HG03135 (cell line): ENCODE measurements at regions not wholly inside any gene's neighbourhood (a gene's known extent, or its start where the extent isn't known, plus 50 kb on each side); places are given as distances from the start of the nearest gene placed in this dataset.
"Not testable (repeated sequence)": the region's sequence is repeated elsewhere in the genome, so short reads cannot be mapped to it uniquely, and the experiment has no call there.

Source experiments
- ATAC-seq: cut with Tn5 transposase; IDR thresholded peaks from one replicate; pipeline ENCODE4 v1.9.1; 2021; ENCODE audit warnings: mild to moderate bottlenecking, moderate library complexity; ENCODE audit not compliant: unreplicated experiment

DNA sequence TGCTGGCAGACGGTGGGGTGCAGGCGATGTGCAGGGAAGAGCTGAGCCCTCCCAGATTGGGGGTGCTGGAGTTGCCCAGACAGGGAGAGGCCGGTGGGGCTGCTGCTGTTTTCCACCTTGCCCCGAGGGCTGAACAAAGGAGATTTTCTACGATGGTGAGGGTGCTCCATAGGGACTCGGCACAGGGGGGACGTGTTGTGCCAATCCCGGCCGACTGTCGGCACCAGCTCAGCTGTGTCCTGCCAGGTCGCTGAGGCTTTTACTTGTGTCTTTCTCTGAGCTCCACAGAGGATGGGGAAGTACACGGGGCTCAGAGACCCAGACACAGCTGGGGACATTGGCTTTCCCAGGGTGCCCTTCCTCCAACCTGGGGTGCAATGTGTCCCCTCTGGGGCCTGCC, 816.8 kb downstream of the BRD1 start:
- ATAC-seq = no peak

DNA sequence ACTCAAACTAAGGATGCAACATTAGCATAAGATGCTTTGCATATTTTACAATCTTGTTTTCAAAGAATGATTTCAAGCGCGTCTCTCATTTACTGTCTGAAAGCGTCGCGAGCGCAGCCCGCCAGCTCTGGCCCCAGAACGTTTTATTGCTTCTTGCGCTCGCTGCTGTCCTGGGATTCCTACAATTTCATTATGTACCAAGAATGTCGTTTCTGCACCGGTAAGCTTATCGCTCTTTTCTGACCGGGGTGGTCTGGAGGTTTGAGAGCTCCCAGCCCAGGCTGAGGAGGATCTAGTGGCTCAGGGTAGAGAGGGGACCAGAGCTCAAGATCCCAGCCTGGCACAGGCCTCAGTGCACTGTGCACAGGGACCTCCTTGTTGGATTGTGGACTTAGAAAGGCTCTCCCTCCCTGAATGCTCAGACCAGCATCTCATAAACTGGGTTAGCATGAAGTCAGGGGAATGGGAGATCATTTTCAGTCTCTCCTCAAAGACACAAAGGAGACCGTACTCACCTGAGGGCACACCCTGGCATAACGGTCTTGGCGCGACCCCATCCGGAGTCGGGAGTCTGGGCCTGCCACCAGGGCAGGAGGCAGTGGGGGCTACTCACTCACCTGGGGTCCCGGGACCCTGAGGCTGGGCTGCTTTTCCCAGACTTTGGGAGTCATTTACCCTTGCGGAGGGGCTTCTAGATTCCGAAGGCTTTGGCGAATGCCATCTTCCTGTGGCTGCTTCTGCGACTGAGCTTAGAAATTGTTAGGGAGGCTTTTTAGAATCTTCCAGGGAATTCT, 817.4 kb downstream of the BRD1 start:
- no peak for ATAC-seq

DNA sequence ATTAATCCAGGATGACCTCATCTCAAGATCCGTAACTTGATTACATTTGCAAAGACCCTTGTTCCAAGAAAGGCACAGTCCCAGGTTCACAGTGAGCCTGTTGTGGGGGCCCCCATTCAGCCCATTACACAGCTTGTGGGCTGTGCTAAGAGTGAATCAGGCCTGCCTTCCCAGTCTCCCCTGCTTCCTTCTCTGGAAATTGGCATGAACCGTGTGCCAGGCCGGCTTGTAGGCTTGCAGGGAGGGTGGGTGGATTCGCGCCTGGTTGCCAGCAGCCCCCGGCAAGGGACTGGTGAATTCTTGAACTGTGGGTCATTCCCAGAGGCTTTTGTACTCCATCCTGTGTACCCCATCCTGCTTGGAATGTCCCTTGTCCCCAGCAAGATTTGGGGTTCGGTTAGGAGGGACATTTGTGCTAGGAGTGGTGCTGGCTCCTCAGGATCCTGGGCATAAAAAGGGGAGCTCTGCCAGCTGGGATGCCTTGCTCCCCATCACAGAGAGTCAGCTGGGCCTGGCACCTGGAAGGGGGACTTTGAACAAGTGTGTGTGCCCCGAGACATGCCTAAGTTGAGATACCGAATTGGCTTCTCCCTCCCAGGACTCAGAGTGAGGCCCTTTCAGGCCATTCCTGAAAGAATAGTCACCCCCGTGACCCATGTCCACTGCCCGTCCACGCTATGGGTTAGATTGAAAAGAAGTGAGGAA, 818.2 kb downstream of the BRD1 start:
- ATAC-seq = no peak

DNA sequence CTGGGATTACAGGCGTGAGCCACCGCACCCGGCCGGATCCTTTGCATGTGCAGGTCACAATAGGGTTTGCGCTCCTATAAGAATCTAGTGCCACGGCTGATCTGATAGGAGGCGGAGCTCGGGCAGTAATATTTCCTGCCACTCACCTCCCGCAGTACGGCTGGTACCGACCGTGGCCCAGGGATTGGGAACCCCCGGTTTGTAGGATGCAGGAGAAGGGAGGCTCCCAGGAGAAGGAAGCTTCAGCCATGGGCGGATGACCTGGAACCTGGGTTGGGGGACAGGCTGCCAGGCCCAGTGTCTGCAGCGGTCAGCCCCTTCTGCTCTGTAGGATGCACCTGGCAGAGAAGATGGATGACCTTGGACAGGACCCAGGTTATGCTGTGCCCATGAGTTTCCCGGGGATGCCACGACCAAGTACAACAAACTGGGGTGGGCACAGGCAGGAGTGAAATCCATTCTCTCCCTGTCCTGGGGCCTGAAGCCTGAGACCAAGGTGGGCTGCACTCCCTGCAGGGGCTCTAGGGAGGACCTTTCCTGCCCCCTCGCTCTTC, 818.9 kb downstream of the BRD1 start:
- no peak for ATAC-seq

DNA sequence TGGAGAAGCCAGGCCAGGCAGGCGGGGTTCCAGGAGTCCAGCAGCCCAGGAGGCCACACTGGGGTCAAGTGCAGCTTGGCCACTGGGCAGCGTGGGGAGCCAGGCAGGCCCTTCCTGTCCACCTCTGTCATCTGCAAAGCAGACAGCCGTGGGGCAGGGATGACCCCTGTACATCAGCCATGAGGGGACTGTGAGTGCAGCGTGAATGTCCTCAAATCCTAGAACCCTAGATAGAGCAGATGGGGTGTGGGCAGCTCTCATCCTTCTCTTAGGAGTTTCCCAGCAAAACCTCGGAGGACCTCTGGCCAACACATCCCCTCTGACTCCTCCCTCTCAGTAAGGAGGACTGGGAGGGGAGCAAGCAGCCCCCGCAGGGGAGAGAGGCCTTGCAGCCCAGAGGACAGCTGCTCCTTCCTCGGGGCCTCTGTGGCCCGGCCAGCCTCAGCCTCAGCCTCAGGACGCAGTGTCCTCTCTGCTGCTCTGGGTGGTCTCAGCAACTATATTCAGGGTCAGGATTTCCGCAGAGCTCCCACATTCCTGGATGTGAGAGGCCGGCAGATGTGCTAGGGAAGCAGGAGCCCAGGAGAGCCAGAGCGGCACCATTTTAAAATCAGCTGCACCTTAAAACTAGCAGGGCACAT, 820.5 kb downstream of the BRD1 start:
- no peak for ATAC-seq

GRCh38 chr22:49006207-49007012, 821.3 kb downstream of the BRD1 start:
- ATAC-seq = no peak

GRCh38 chr22:49005557-49005956, 822.1 kb downstream of the BRD1 start:
- no peak for ATAC-seq

GRCh38 chr22:49004484-49005399, 822.9 kb downstream of the BRD1 start:
- no peak for ATAC-seq

GRCh38 chr22:48997605-48998004, 830.1 kb downstream of the BRD1 start:
- ATAC-seq = not testable (repeated sequence)

- ATAC-seq = no peak
These were observed 834.0 kb downstream of the BRD1 start for GRCh38 chr22:48993655-48994054.

DNA sequence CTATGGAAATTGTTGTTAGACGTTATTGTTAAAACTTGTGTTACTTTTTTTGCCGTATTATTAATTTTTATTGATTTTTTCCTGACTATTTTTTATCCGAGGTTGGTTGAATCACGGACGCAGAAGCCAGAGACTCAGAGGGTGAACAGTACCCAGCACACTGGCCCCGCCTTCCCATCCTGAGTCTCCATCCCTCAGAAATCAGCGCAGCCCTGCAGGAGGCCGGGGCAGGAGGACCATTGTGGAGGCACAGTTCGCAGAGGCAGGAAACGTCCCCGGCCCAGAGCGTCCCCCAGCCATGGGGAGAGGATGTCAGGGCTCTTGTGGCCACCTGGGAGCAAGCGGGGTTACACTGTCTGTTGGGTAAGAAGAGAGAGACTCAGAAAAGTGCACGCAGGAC, 843.0 kb downstream of the BRD1 start:
- no peak for ATAC-seq

GRCh38 chr22:48982321-48982905, 845.3 kb downstream of the BRD1 start:
- ATAC-seq = no peak

DNA sequence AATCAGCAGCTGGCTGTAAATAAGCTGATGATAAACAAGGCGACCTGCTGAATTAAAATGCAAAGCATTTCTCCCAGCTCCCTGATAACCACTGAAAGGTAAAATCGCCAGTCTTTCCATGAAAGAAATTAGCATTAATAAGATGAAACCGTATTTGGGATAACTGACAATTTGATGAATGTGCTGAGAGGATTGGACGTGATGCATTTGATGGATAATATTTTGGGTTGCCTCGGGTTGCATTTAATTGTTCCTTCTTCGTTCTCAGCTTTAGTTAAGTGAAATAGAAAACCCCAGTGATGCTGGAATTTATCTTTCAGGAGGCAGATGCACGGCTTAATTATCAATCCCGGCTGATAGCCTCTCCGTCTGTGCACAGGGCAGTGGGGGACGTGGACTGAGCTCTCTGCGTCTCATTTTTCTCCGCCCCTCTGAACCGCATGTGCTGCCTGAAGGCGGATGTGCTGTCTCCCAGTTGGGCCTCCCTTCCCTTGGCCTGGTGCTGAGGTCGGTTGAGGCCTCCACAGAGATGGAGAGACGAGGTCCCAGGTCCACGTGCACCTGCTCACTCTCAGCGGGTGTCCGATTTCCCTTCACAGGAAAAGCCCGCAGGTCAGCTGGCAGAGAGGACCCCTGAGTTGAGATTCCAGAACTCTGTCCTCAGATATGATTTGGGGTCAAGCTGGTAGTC, 846.2 kb downstream of the BRD1 start:
- ATAC-seq = no peak

GRCh38 chr22:48980918-48981317, 846.8 kb downstream of the BRD1 start:
- ATAC-seq = no peak

DNA sequence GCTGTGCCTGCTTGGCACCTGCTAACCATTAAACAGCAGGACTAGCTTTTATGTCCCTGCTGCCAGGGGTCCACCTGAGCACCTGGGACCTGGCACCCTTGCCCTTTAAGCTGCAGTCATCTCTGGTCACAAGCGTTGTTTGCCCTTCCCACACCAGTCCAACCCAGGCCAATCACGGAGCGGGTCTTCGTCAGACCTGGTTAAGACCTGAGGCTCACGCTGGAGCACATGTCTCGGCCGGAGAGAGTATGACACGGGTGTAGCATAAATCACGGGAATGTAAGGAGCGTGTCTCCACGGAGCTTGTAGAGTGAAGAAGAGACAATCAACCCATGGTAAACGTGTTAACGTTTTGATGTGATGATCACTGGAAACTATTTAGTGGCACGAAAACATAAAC, 847.3 kb downstream of the BRD1 start:
- no peak for ATAC-seq

- ATAC-seq = no peak
These were observed 848.2 kb downstream of the BRD1 start for GRCh38 chr22:48979482-48979881.

DNA sequence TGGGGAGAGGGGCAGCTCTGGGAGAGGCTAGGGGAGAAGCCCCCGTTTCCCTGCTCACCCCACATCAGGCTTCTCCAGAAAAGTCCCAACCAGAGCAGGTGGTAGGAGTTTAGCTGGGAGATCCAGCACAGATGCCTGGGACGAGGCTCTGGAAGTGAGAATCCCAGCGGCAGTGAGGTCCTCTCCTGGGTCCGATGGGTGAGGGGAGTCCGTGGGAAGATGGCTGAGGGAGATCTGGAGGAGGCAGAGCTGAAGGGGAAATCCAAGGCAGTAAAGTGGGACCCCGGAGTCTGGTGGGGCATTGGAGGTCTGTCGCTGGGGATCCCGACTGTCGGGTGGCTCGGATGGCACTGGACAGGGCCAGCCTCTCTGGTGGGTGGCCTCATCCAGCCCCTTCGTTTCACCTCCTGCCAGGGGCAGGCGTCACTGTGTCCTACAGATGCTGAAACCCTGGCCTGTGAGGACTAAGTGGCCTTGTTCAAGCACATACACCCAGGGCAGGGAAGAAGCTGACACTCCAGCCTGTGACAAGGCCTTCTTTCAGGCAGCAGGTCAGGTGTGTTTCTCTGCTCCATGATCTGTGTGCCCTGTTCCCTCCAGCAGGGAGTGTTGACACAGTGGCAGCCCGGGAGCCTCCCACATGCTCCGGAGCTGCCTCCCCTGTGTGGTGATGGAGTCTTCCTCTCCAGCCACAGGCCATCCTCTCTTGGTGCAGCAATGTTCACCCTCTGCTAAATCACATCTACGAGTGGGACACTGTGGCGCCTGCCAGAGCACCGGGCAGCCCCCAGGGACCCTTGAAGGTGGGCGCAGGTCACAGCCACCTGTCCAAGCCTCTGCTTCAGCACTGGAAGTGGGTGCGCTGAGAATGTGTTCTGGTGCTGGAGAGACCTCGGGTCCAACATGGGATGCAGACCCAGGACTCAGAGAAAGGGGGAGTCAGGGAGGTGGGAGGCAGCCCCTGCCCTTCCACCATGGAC, 850.8 kb downstream of the BRD1 start:
- no peak for ATAC-seq

GRCh38 chr22:48975886-48976285, 851.8 kb downstream of the BRD1 start:
- no peak for ATAC-seq
